ENCODE measurements at regions not wholly inside any gene's neighbourhood (a gene's known extent, or its start where the extent isn't known, plus 50 kb on each side); places are given as distances from the start of the nearest gene placed in this dataset.

DNA sequence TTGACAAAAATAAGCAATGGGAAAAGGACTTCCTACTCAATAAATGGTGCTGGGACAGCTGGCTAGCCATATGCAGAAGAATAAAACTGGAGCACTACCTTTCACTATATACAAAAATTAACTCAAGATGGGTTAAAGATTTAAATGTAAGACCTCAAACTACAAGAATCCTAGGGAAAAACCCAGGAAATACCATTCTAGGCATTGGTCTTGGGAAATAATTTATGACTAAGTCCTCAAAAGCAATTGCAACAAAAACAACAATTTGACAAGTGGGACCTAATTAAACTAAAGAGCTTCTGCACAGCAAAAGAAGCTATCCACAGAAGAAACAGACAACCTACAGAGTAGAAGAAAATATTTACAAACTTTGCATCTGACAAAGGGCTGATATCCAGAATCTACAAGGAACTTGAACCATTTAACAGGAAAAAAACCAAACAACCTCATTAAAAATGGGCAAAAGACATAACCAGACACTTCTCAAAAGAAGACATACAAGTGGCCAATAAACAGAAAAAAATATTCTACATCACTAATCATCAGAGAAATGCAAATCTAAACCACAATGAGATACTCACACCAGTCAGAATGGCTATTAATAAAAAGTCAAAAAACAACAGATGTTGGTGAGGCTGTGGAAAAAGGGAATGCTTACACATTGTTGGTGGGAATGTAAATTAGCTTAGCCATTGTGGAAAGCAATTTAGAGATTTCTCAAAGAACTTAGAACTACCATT lies 75.2 kb upstream of the CPEB4 start:
- H3K27me3 ChIP-seq: no peaks in the 10 kb centered on the region
- H3K4me1 ChIP-seq: no peaks in the 10 kb centered on the region
- intact Hi-C loops (cut with DNase I): no loop called here
- DNase-seq: no peak
- no peaks in the 10 kb centered on the region for H3K36me3 ChIP-seq
- H3K9me3 ChIP-seq: no peaks in the 10 kb centered on the region
- no peak for TF ChIP-seq EP300 (IDR thresholded peaks at IDR 0.05)
- no peak for TF ChIP-seq POLR2A (IDR thresholded peaks at IDR 0.05)
- H3K4me3 ChIP-seq: no peak overlapping the region
- H3K27ac ChIP-seq: no peak overlapping the region

DNA sequence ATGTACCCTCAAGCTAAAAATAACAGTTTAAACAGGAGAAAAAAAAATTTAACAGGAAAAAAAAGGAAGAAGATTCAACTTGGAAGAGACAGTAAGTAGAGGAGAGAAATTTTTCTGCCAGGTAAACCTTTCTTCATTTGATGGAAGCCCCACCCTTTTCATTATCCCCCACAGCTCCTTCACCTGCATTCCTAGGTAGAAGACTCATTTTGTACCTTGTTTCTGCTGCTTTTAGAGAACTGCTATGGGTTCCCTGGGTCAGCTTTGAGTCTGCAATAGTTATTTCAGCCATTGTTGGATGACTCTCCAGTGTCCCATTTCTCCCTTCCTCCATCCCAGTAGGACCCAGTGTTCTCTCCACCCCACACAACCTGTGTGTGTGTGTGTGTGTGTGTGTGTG lies 74.1 kb upstream of the CPEB4 start:
- Histone ChIP-seq H3K27ac (no peak overlapping the region), H3K27me3 (no peaks in the 10 kb centered on the region), H3K9me3 (no peaks in the 10 kb centered on the region), H3K4me1 (no peaks in the 10 kb centered on the region), H3K4me3 (no peak overlapping the region), H3K36me3 (no peaks in the 10 kb centered on the region)
- TF ChIP-seq, protein P1, sequence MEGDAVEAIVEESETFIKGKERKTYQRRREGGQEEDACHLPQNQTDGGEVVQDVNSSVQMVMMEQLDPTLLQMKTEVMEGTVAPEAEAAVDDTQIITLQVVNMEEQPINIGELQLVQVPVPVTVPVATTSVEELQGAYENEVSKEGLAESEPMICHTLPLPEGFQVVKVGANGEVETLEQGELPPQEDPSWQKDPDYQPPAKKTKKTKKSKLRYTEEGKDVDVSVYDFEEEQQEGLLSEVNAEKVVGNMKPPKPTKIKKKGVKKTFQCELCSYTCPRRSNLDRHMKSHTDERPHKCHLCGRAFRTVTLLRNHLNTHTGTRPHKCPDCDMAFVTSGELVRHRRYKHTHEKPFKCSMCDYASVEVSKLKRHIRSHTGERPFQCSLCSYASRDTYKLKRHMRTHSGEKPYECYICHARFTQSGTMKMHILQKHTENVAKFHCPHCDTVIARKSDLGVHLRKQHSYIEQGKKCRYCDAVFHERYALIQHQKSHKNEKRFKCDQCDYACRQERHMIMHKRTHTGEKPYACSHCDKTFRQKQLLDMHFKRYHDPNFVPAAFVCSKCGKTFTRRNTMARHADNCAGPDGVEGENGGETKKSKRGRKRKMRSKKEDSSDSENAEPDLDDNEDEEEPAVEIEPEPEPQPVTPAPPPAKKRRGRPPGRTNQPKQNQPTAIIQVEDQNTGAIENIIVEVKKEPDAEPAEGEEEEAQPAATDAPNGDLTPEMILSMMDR (IDR thresholded peaks at IDR 0.05): no peak
- TF ChIP-seq EP300 (IDR thresholded peaks at IDR 0.05): no peak
- TF ChIP-seq POLR2A (IDR thresholded peaks at IDR 0.05): no peak
- TF ChIP-seq POLR2AphosphoS5 (IDR thresholded peaks at IDR 0.05): no peak
- no peak for DNase-seq
- intact Hi-C loops (cut with DNase I): no loop called here

DNA sequence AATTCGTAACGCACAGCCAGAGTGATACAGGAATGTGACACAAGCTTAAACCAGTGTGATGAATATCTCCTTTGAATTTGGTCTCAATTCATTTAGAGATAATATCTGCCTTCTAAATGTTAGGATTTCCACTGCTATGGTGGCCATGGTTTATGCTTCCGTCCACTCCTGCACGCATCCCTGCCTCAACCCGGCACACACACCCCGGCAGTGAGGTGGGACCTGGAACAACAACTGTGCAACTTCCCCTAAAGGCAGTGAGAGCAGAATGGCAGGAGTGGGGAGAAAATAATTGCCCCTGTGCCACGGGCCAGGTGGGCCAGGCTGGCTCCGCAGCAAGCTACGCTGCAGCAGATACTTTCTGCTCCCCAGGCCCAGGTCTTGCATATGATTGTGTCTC lies 72.6 kb upstream of the CPEB4 start:
- Histone ChIP-seq H3K4me1 (no peaks in the 10 kb centered on the region), H3K27me3 (no peaks in the 10 kb centered on the region), H3K9me3 (no peaks in the 10 kb centered on the region), H3K27ac (no peak overlapping the region), H3K36me3 (no peaks in the 10 kb centered on the region), H3K4me3 (no peak overlapping the region)
- 95% methylated on average over 9 of the region's 9 CpGs for WGBS, 2 donors
- no peak for DNase-seq
- TF ChIP-seq POLR2AphosphoS5 (IDR thresholded peaks at IDR 0.05): no peak
- TF ChIP-seq, protein P1 (IDR thresholded peaks at IDR 0.05): no peak
- TF ChIP-seq POLR2A (IDR thresholded peaks at IDR 0.05): no peak
- TF ChIP-seq EP300 (IDR thresholded peaks at IDR 0.05): no peak
- intact Hi-C loops (cut with DNase I): no loop called here

DNA sequence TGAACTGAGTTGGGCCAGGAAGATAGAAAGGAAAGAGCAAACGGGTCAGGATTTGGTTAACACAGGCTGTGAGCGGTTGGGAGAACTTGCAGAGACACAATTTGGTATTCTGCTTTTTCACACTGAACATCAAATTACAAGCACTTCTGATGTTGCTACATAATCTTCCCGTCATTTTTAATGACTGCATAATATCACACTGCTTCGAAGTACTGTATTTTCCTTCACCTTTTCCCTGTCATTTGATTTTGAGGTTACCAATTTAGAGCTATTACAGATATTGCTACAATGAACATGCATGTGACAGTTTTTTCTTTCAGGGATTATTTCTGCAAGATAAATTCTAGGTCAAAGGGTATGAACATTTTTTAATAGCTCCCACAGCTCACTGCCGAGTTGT lies 71.4 kb upstream of the CPEB4 start:
- Histone ChIP-seq H3K27ac (no peak overlapping the region), H3K4me3 (no peak overlapping the region), H3K9me3 (no peaks in the 10 kb centered on the region), H3K27me3 (no peaks in the 10 kb centered on the region), H3K4me1 (no peaks in the 10 kb centered on the region), H3K36me3 (no peaks in the 10 kb centered on the region)
- no peak for DNase-seq
- intact Hi-C loops (cut with DNase I): no loop called here
- no peak for TF ChIP-seq POLR2A (IDR thresholded peaks at IDR 0.05)
- no peak for TF ChIP-seq POLR2AphosphoS5 (IDR thresholded peaks at IDR 0.05)
- TF ChIP-seq, protein P1 (IDR thresholded peaks at IDR 0.05): no peak
- 52 to 77% methylated on average over 5 of the region's 5 CpGs for WGBS, 2 donors

DNA sequence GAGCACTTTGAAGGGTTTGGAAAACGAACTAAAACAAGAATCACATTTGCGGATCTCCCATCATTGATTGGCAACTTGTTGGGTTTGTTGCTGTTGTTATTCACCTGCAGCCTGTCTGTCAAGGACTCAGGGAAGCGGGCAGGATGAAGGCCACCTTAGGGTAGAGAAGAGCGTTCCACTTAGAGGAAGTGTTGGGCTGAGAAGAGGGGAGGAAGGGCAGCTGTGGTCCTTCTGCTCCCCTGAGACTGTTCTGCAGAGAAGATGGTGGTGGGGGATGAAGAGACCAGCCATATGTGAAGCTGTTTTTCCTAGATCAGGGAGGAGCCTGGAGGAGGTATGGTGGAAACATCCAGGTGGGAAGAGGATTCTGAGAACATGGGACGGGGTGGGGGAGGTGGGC lies 70.6 kb upstream of the CPEB4 start:
- intact Hi-C loops (cut with DNase I): no loop called here
- H3K4me1 ChIP-seq: no peaks in the 10 kb centered on the region
- H3K9me3 ChIP-seq: no peaks in the 10 kb centered on the region
- 85 to 96% methylated on average over 5 of the region's 5 CpGs for WGBS, 2 donors
- no peaks in the 10 kb centered on the region for H3K27me3 ChIP-seq
- TF ChIP-seq, protein P1 (IDR thresholded peaks at IDR 0.05): no peak
- no peak for TF ChIP-seq EP300 (IDR thresholded peaks at IDR 0.05)
- no peak for TF ChIP-seq POLR2AphosphoS5 (IDR thresholded peaks at IDR 0.05)
- no peak for TF ChIP-seq POLR2A (IDR thresholded peaks at IDR 0.05)
- no peak overlapping the region for H3K27ac ChIP-seq
- no peak for DNase-seq
- H3K36me3 ChIP-seq: no peaks in the 10 kb centered on the region
- no peak overlapping the region for H3K4me3 ChIP-seq
